Epidermal melanocyte (primary cell): ENCODE measurements at regions not wholly inside any gene's neighbourhood (a gene's known extent, or its start where the extent isn't known, plus 50 kb on each side); places are given as distances from the start of the nearest gene placed in this dataset.
A peak's percentile ranks its signal among the peaks of the same experiment; 100 is the strongest.

Experiments used
- DNase-seq: peaks from one replicate; pipeline ENCODE4 v3.0.0; 2011; ENCODE audit warnings: low spot score; ENCODE audit not compliant: insufficient read length

GRCh38 chr18:32621034-32621433 is 150.4 kb upstream of the GAREM1 start:
- DNase-seq, result no peak

DNA sequence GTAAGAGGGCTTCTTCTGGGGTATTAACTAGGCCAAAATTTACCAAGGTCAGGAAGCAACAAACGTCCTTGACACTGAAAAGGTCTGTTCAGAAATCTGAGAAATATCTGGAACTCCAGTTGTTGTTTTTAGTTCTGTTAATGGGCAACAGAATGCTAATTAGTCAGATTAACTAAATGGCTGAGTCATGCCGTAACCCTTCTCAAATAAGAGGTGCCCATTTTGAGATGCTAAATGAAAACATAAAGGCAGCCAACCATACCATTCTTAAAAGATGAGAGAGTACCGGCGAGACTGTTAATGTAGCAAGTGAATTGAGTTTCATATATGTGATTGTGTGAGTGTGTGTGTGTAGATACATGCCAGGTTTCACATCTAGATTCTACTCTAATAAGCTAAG is 147.9 kb upstream of the GAREM1 start:
- DNase-seq, result no peak

DNA sequence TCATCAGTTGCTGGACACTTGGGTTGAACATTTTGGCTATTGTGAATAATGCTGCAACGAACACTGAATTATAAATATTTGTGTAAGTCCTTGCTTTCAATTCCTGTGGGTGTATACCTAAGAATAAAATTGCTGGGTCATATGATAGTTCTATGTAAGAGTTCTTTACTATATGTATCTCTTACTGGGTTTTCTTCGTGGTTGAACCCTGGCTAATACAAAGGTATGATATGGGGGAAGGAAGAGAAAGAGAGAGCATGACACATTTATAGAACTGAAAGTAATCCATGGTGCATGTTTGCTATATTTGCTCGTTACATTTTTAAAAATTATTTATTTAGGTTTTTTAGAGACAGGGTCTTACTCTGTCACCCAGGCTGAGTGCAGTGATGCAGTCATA is 143.1 kb upstream of the GAREM1 start:
- no peak for DNase-seq

- DNase-seq, result no peak
Measured at GRCh38 chr18:32612651-32613050, 142.0 kb upstream of the GAREM1 start.

DNA sequence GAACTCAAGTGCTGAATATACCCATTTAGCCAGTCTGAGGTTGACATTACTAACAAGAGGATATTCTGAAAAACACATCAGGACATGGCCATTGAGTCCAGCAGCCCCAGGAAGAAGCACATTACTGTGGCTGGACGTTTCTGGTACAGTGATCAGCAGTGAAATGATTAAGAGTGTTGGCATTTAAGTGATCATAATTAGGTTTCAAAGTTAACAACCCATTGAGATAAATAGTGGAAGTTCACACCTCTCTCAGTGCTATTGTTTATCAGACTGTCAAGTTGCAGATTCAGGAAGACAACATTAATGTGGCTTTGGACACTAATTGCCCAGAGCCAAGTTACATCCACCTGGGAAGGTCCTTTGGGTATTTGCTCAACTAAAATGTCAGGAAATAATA is 139.5 kb upstream of the GAREM1 start:
- DNase-seq, result no peak

DNA sequence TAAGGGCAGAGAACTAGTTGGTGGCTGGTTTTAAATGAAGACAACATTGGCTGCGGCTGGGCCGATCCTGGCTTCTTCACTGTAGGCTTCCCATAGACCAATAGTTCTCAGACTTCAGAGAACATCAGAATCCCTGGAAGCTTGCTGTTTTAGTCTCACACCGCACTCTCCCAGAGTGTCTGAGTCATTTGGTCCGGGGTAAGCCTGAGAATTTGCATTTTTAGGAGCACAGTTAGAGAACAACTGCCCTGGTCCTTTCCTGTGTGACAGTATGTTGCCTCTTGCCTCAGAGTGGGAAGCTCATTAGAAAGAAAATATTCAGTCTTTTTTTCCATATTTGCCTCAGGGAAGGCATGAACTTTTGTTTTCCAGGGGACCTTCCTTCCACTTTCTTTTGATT is 137.1 kb upstream of the GAREM1 start:
- no peak for DNase-seq

GRCh38 chr18:32598144-32598543 is 127.5 kb upstream of the GAREM1 start:
- DNase-seq, result no peak

DNA sequence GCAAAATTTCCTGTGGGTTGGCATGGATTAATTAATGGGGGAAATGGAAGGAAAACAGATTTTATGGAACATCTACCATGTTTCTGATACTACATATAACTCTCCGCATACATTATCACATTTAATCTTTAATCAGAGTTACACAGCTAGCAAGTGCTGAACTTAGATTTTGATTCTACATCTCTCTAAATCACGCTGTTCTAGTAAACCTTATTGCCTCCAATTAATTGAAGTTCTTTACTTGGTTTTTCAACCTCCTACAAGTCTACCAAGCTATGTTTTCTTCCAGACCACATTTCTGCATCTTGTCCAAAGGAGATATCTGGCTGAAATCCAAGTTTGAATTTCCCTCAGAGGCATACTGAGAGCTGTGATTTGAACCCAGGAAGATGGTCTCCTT is 125.8 kb upstream of the GAREM1 start:
- no peak for DNase-seq

- no peak for DNase-seq
Measured at GRCh38 chr18:32595832-32596231, 125.2 kb upstream of the GAREM1 start.

GRCh38 chr18:32588191-32588590 is 117.5 kb upstream of the GAREM1 start:
- DNase-seq, result no peak

- DNase-seq, result no peak
Measured at GRCh38 chr18:32583431-32583830, 112.7 kb upstream of the GAREM1 start.

DNA sequence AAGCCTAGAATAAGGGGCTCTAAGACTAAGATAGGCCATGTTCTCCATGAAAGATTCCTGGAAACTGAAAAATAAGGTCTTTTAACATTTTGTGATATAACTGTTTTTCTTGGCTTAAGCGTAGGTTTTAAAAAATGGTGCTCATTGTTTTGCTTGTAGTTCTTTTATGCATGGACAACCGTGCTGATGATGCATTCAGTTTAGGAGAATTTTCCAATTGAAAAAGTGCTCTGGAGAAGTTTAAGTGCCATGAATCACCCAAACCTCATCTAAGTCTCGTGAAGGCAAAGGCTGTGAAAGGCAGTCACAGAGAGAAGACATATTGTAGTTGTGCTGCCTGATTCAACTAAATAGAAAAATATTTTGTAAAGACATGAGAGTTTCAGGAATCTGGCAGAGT is 111.8 kb upstream of the GAREM1 start:
- no peak for DNase-seq

GRCh38 chr18:32577561-32577960 is 106.9 kb upstream of the GAREM1 start:
- no peak for DNase-seq

DNA sequence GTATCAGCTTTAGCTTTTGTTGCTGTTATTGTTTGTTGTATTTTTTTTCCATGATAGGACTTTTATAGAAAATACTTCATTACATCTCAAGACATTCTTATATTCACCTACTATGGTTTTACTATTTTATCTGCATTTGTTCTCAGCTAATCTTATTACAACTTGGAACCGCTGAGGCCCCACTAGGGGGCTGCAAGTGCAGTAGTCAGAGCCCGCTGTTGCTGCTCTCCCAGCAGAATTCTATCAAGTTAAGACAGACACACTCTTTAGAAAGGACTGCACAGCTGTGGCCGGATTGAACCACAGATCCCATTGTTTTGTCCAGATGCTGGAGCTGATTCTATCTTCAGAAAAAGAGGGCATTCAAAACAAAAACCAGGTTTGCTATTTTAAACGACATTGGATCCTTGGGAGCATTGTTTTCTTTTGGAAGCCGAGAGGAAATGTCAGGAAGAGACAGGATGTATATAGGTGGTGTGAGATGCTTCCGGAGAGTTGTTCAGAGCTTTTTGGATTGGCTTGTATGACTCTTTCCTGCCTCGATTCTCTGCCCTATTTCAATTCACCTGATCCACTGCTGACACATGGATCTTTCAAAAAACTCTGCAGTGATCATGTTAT is 105.7 kb upstream of the GAREM1 start:
- DNase-seq, result no peak

- no peak for DNase-seq
Measured at GRCh38 chr18:32566960-32567359, 96.3 kb upstream of the GAREM1 start.

DNA sequence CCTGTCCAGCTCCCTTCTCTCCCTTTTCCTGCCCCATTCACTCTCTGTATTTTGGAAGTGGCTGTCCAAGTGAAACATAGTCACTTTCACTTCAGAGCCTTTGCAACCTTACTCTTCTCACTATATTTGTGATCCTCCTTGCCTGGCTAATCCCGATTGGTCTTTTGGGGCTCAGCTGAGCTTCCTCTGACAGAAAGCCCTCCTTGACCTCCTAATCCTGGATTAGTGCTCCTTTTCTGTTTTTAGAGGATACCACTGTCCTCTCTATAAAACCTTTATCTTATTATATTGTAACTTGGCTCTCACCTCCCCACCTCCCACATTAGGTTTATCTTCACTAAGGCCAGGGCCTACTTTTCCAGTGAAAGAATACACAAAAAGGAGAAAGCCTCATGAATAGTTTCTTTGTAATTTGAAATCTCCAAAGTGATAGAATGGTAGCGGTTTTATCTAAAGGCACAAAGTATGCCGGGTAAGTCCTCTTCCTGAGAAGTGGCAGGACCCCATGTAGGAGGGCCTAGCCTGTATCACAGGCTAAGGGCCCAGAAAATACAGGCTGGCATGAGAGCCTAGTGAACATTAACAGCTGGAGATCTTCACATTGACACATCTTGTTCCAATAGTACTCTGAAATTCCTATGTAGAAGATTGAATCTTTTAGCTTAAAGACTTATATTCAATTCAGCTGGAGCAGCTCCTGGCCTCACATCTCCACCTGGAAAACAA is 83.1 kb upstream of the GAREM1 start:
- DNase-seq, result no peak

GRCh38 chr18:32553174-32553573 is 82.5 kb upstream of the GAREM1 start:
- DNase-seq, result no peak

DNA sequence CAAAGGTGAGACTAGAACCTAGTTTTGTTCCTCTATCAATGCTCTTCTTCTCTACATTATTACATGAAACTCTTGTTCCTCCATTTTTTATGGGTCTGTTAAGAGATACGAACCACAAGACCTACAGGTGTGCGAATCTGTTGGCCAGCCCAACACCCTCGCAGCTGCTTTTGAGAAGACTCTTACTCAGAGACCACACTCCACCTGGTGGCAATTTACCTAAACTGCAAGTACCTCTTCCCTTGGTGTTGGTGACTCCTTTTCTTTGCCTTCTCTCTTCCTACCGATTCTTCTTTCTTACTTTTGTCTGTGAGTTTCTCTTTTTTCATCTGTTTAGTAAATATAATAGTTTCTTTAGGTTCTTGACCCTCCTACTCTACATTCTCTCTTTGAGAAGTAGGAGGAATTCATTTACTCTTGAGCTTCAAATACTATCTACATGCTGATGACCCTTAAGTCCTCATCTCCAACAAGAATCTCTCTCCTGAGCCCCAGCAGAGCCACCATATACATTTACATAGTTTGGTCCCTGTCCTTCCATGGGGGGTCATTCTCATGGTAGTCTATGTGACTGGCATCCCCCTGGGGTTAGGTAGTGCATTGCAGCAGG is 81.8 kb upstream of the GAREM1 start:
- DNase-seq, result peak; percentile 44

DNA sequence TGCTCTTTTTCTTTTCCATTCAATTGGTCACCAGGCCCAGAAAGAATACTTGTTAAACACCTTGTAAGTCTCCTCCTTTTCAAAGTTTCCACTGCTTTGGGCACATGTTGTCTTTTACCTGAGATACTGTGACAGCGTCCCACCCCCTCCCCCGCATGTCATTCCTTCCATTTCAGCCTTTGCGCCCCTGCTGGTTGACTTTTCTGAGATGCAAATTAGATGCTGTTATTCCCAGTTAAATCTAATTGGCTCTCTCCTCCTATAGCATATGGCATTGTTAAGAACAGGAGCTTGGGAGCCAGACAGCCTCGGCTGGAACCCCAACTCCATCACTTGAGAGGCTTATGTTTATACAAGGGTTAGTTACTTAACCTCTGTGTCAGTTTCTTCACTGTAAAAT is 80.3 kb upstream of the GAREM1 start:
- DNase-seq, result no peak

- DNase-seq, result no peak
Measured at GRCh38 chr18:32549248-32550110, 78.8 kb upstream of the GAREM1 start.

- no peak for DNase-seq
Measured at GRCh38 chr18:32548688-32549087, 78.0 kb upstream of the GAREM1 start.

- no peak for DNase-seq
Measured at GRCh38 chr18:32545631-32546030, 74.9 kb upstream of the GAREM1 start.
